HepG2 (cell line): ENCODE measurements at regions not wholly inside any gene's neighbourhood (a gene's known extent, or its start where the extent isn't known, plus 50 kb on each side); places are given as distances from the start of the nearest gene placed in this dataset.

ENCODE experiments used
- ATAC-seq: fragments of 200-7000 bp; cut with Tn5 transposase; 3 replicates; pipeline ENCODE4 v1.9.1; 2020; ENCODE audit warnings: mild to moderate bottlenecking, moderate library complexity
- BruUV-seq: library from RNA; stranded (reverse); fragments of 400-500 nt; replicated peaks from 2 replicates; lab custom pipeline; 2021; lab: Mats Ljungman, UMichigan
- CTCF ChIA-PET: fragments of 300-600 bp; formaldehyde crosslinking; extraction: SDS; loops from one replicate; lab custom pipeline; 2021; ENCODE audit warnings: low total read pairs, inconsistent platforms, low intra/inter-chr PET ratio; lab: Yijun Ruan, JAX
- POLR2A ChIA-PET: fragments of 350-600 bp; sonication (Branson Sonifier 250); formaldehyde crosslinking; loops from one replicate; lab custom pipeline; 2020; ENCODE audit warnings: antibody characterized with exemption, inconsistent platforms; lab: Yijun Ruan, JAX
- DNase-seq: peaks from one replicate; pipeline ENCODE4 v3.0.0-alpha.2; 2015; ENCODE audit warnings: low spot score
- FAIRE-seq: peaks from 3 replicates; lab custom pipeline; 2011; peaks lifted over from hg19 to GRCh38; lab: Jason Lieb, UNC
- H2AFZ ChIP-seq: one replicate; pipeline ENCODE4 v1.6.1; 2011; ENCODE audit warnings: low read length, inconsistent platforms
- H3K27ac ChIP-seq: fragments of 300-600 bp; 3 replicates; pipeline ENCODE4 v1.8.0; 2011; ENCODE audit warnings: mixed run types, mild to moderate bottlenecking, mixed read lengths, low read length, inconsistent platforms; ENCODE audit not compliant: insufficient read depth; ENCODE audit errors: extremely low read length
- H3K27me3 ChIP-seq, 2 experiments: fragments of 200-600 bp in 1 of 2; 2 replicates in 1 of 2; 3 replicates in 1 of 2; pipeline versions ENCODE4 v1.6.0 to v1.8.0; 2011; ENCODE audit warnings: low read length in 2 of 2, mild to moderate bottlenecking in 2 of 2, moderate library complexity in 2 of 2, inconsistent platforms in 1 of 2; ENCODE audit not compliant: insufficient read depth in 2 of 2, control insufficient read depth in 1 of 2
- H3K36me3 ChIP-seq, 2 experiments: fragments of 200-600 bp in 1 of 2; replicated peaks in 1 of 2; 2 replicates in 1 of 2; 3 replicates in 1 of 2; pipeline versions ENCODE4 v1.5.1 to v1.8.0; 2011; ENCODE audit warnings: low read length in 2 of 2, inconsistent platforms in 1 of 2; ENCODE audit not compliant: insufficient read depth in 2 of 2, control insufficient read depth in 1 of 2
- H3K4me1 ChIP-seq: 2 replicates; pipeline ENCODE4 v1.5.1; 2012; ENCODE audit warnings: low read length, inconsistent platforms; ENCODE audit not compliant: insufficient read depth
- H3K4me2 ChIP-seq: 2 replicates; pipeline ENCODE4 v1.6.0; 2011; ENCODE audit warnings: low read depth, low read length, inconsistent platforms
- H3K4me3 ChIP-seq, 3 experiments: fragments of 200-600 bp in 1 of 3; sonication (generic), shearing (Covaris generic) in 1 of 3; replicated peaks in 1 of 3; 2 replicates each; pipeline ENCODE4 v1.5.1; 2011 to 2016; ENCODE audit warnings: low read length in 3 of 3, inconsistent platforms in 2 of 3, low read depth in 2 of 3, mild to moderate bottlenecking in 2 of 3, control low read depth in 1 of 3, mixed read lengths in 1 of 3; ENCODE audit not compliant: insufficient read depth in 1 of 3
- H3K79me2 ChIP-seq: one replicate; pipeline ENCODE4 v1.6.1; 2011; ENCODE audit warnings: low read length, inconsistent platforms; ENCODE audit not compliant: insufficient read depth
- H3K9ac ChIP-seq: 2 replicates; pipeline ENCODE4 v1.6.0; 2011; ENCODE audit warnings: mild to moderate bottlenecking, low read depth, low read length, inconsistent platforms; ENCODE audit not compliant: insufficient read depth
- H3K9me3 ChIP-seq: 2 replicates; pipeline ENCODE4 v1.5.1; 2012; ENCODE audit warnings: mild to moderate bottlenecking, low read length
- H4K20me1 ChIP-seq: 2 replicates; pipeline ENCODE4 v1.6.0; 2011; ENCODE audit warnings: inconsistent platforms, mild to moderate bottlenecking, low read length, moderate library complexity; ENCODE audit not compliant: insufficient read depth
- MAFF ChIP-seq: IDR thresholded peaks from 2 replicates; pipeline ENCODE4 v1.6.1; 2011; ENCODE audit warnings: low read depth, low read length, improper control_type of control experiment
- MAFK ChIP-seq, 2 experiments: IDR thresholded peaks in 1 of 2; conservative IDR thresholded peaks in 1 of 2; 2 replicates each; pipeline ENCODE4 v1.6.1; 2011; ENCODE audit warnings: improper control_type of control experiment in 2 of 2, low read length in 2 of 2
- MED13 ChIP-seq: sonication (generic); formaldehyde crosslinking; IDR thresholded peaks from 2 replicates; pipeline ENCODE4 v1.5.0; 2020; ENCODE audit warnings: missing genetic modification reagents
- NFKB2 ChIP-seq: sonication (generic); formaldehyde crosslinking; IDR thresholded peaks from 2 replicates; pipeline ENCODE4 v1.4.0; 2020; ENCODE audit warnings: missing genetic modification reagents, borderline replicate concordance
- PHF20 ChIP-seq: sonication (generic); formaldehyde crosslinking; IDR thresholded peaks from 2 replicates; pipeline ENCODE4 v1.5.0; 2020; ENCODE audit warnings: mild to moderate bottlenecking, missing genetic modification reagents
- ZNF275 ChIP-seq: sonication (generic); formaldehyde crosslinking; IDR thresholded peaks from 2 replicates; pipeline ENCODE4 v1.8.0; 2022; ENCODE audit warnings: missing genetic modification reagents, mild to moderate bottlenecking, inconsistent platforms, borderline replicate concordance
- ZNF331 ChIP-seq: sonication (generic); formaldehyde crosslinking; IDR thresholded peaks from 2 replicates; pipeline ENCODE4 v1.4.0; 2020; ENCODE audit warnings: missing genetic modification reagents
- ZNF468 ChIP-seq: sonication (generic); formaldehyde crosslinking; IDR thresholded peaks from 2 replicates; pipeline ENCODE4 v1.8.0; 2022; ENCODE audit warnings: mild to moderate bottlenecking, moderate library complexity, missing genetic modification reagents
- ZNF512 ChIP-seq: sonication (generic); formaldehyde crosslinking; IDR thresholded peaks from 2 replicates; pipeline ENCODE4 v1.4.0; 2020; ENCODE audit warnings: mild to moderate bottlenecking, missing genetic modification reagents
- ZNF563 ChIP-seq: sonication (generic); formaldehyde crosslinking; IDR thresholded peaks from 2 replicates; pipeline ENCODE4 v1.8.0; 2022; ENCODE audit warnings: mild to moderate bottlenecking, moderate library complexity, missing genetic modification reagents
- ZNF616 ChIP-seq: sonication (generic); formaldehyde crosslinking; IDR thresholded peaks from 2 replicates; pipeline ENCODE4 v1.5.0; 2020; ENCODE audit warnings: low read depth, mild to moderate bottlenecking, missing genetic modification reagents
- WGBS: methylation state at CpG from one replicate; pipeline ENCODE4 v1.1.6; 2017; ENCODE audit warnings: low lambda C conversion rate; 5-methylcytosine and 5-hydroxymethylcytosine counted together
- in situ Hi-C: cut with HindIII; loops from 2 replicates; pipeline ENCODE4 v1.10.0; 2017; ENCODE audit warnings: low pct_unique_long_range_greater_than_20kb; ENCODE audit not compliant: extremely low pct_ligation_motif_present
- intact Hi-C: fragments of 100-400 bp; cut with micrococcal nuclease; formaldehyde crosslinking; loops from one replicate; pipeline ENCODE4 v1.10.0; 2022; ENCODE audit not compliant: unreplicated experiment

GRCh38 chr5:15376088-15376487, 123.9 kb upstream of the FBXL7 start (continued):
- no peak for TF ChIP-seq ZNF468 (CRISPR knock-in tag)
- no peak for TF ChIP-seq PHF20
- no peak for TF ChIP-seq ZNF512 (CRISPR knock-in tag)
- no peak for TF ChIP-seq NFKB2
- TF ChIP-seq, all 625 proteins: peak for 0

- in situ Hi-C loops (no loop called here), intact Hi-C loops (no loop called here)
- no peak overlapping the region for H3K27ac ChIP-seq
- H2AFZ ChIP-seq: no peak overlapping the region
- H3K27me3 ChIP-seq: no peaks in the 10 kb centered on the region
- no peaks in the 10 kb centered on the region for H3K79me2 ChIP-seq
- ATAC-seq: no peak
- H3K9ac ChIP-seq: no peak overlapping the region
- WGBS: 21% methylated on average over 1 of the region's 1 CpG
- TF ChIP-seq ZNF331 (CRISPR knock-in tag): no peak
- TF ChIP-seq MED13 (CRISPR knock-in tag): no peak
- TF ChIP-seq ZNF616 (CRISPR knock-in tag): no peak
- TF ChIP-seq ZNF563 (CRISPR knock-in tag): no peak
- peak; percentile 52 to 77 for TF ChIP-seq MAFK (conservative IDR thresholded peaks at IDR 0.05 in 1 of 2, IDR thresholded peaks at IDR 0.05 in 1 of 2; ENCODE audit: low read length in 2 of 2)
- no peak for TF ChIP-seq ZNF275
- TF ChIP-seq MAFF: peak; percentile 69
- no peaks in the 10 kb centered on the region for H4K20me1 ChIP-seq
- H3K9me3 ChIP-seq: no peaks in the 10 kb centered on the region
- CTCF ChIA-PET: no interaction called here
- BruUV-seq: no TSS peak
- DNase-seq: no peak
- POLR2A ChIA-PET: no interaction called here
- no peak overlapping the region for H3K4me3 ChIP-seq
- H3K36me3 ChIP-seq: no peaks in the 10 kb centered on the region
- no peak for FAIRE-seq
- H3K4me1 ChIP-seq: no peaks in the 10 kb centered on the region
- H3K4me2 ChIP-seq: no peak overlapping the region
These were observed 124.4 kb upstream of the FBXL7 start for GRCh38 chr5:15375559-15375958.
